Panc1 (cell line): ENCODE measurements at regions not wholly inside any gene's neighbourhood (a gene's known extent, or its start where the extent isn't known, plus 50 kb on each side); places are given as distances from the start of the nearest gene placed in this dataset.

Experiments
- POLR2AphosphoS5 ChIP-seq: IDR thresholded peaks from 2 replicates; pipeline ENCODE4 v1.6.1; 2012; ENCODE audit warnings: mild to moderate bottlenecking, low read depth, low read length, moderate library complexity
- SIN3A ChIP-seq: IDR thresholded peaks from 2 replicates; pipeline ENCODE4 v1.6.1; 2012; ENCODE audit warnings: low read depth, mild to moderate bottlenecking, low read length, moderate library complexity, borderline replicate concordance; ENCODE audit not compliant: insufficient read depth
- TCF7L2 ChIP-seq: IDR thresholded peaks from 2 replicates; pipeline ENCODE4 v1.6.1; 2011; ENCODE audit warnings: mild to moderate bottlenecking, low read depth, low read length, inconsistent platforms
- TF ChIP-seq, protein P1 (sequence below): fragments of 450-650 bp; IDR thresholded peaks from 2 replicates; pipeline ENCODE4 v1.5.1; 2017; ENCODE audit warnings: mild to moderate bottlenecking

DNA sequence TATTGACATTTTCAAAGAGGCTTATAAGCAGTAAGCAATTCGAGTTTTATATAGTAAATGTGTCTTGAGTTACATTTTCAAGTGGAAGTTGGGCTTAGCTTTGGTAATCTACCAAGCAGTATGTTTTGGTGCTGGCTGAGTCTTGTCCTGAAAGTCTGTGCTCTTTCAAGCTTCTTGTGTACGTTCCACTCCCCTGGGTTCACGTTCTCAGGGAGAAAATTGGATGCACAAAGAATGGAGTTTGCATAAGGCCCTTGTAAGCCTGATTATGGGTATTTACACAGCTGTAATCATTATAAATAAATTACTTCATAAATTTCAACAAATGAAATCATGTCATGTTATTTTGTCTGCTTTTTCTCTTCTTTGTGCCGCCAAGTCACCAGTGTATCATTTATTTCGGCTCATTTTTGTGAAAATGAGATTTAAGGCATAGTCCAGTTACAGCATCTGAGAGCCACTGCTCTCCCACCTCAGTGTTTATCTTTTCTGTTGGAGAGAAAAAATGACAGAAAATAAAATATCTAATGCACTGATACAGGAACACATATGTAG lies 262.5 kb downstream of the BTBD3 start:
- TF ChIP-seq, protein P1, sequence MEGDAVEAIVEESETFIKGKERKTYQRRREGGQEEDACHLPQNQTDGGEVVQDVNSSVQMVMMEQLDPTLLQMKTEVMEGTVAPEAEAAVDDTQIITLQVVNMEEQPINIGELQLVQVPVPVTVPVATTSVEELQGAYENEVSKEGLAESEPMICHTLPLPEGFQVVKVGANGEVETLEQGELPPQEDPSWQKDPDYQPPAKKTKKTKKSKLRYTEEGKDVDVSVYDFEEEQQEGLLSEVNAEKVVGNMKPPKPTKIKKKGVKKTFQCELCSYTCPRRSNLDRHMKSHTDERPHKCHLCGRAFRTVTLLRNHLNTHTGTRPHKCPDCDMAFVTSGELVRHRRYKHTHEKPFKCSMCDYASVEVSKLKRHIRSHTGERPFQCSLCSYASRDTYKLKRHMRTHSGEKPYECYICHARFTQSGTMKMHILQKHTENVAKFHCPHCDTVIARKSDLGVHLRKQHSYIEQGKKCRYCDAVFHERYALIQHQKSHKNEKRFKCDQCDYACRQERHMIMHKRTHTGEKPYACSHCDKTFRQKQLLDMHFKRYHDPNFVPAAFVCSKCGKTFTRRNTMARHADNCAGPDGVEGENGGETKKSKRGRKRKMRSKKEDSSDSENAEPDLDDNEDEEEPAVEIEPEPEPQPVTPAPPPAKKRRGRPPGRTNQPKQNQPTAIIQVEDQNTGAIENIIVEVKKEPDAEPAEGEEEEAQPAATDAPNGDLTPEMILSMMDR, result no peak
- TF ChIP-seq POLR2AphosphoS5 (no peak), TCF7L2 (no peak), SIN3A (no peak)
